ENCODE measurements at regions not wholly inside any gene's neighbourhood (a gene's known extent, or its start where the extent isn't known, plus 50 kb on each side); places are given as distances from the start of the nearest gene placed in this dataset.
"Not testable (repeated sequence)": the region's sequence is repeated elsewhere in the genome, so short reads cannot be mapped to it uniquely, and the experiment has no call there.

- Histone ChIP-seq H4K20me1 (ENCODE audit: insufficient read depth, low read length, poor library complexity, severe bottlenecking) (no peaks in the 10 kb centered on the region), H3K9ac (ENCODE audit: low read depth, low read length, poor library complexity, severe bottlenecking) (no peak overlapping the region), H3K4me3 (ENCODE audit: low read length, poor library complexity, severe bottlenecking) (no peak overlapping the region), H3K79me2 (ENCODE audit: insufficient read depth, low read length) (no peaks in the 10 kb centered on the region), H3K4me1 (ENCODE audit: insufficient read depth, low read length, poor library complexity, severe bottlenecking) (peaks cover 11% of the 10 kb centered on the region), H3K4me2 (ENCODE audit: low read depth, low read length, poor library complexity, severe bottlenecking) (peak overlapping the region; percentile 23), H3F3A (ENCODE audit: low read depth) (no peaks in the 10 kb centered on the region), H3K9me2 (replicated peaks; ENCODE audit: low read depth, low read length) (no peaks in the 10 kb centered on the region), H3K9me3 (ENCODE audit: insufficient read depth, low read depth, low read length) (peaks cover 7% of the 10 kb centered on the region; the same call in 1 of the 2 replicates), H2AFZ (ENCODE audit: low read length) (no peak overlapping the region), H3K36me3 (ENCODE audit: insufficient read depth, low read length) (no peaks in the 10 kb centered on the region), H3K27me3 (ENCODE audit: insufficient read depth, low read length, poor library complexity, severe bottlenecking) (no peaks in the 10 kb centered on the region)
- TF ChIP-seq CTCF (conservative IDR thresholded peaks at IDR 0.05; ENCODE audit: low read length) (no peak), EZH2phosphoT487 (IDR thresholded peaks at IDR 0.05; ENCODE audit: borderline replicate concordance) (no peak)
These were observed 117.8 kb upstream of the ENPP6 start for GRCh38 chr4:184335520-184335919.

GRCh38 chr4:184333446-184333845 is 115.8 kb upstream of the ENPP6 start:
- H4K20me1 ChIP-seq (ENCODE audit: insufficient read depth, low read length, poor library complexity, severe bottlenecking); H3K79me2 ChIP-seq (ENCODE audit: insufficient read depth, low read length); H3K9ac ChIP-seq (ENCODE audit: low read depth, low read length, poor library complexity, severe bottlenecking); H2AFZ ChIP-seq (ENCODE audit: low read length); H3K36me3 ChIP-seq (ENCODE audit: insufficient read depth, low read length); H3K27me3 ChIP-seq (ENCODE audit: insufficient read depth, low read length, poor library complexity, severe bottlenecking); H3K4me3 ChIP-seq (ENCODE audit: low read length, poor library complexity, severe bottlenecking); H3F3A ChIP-seq (ENCODE audit: low read depth); H3K4me2 ChIP-seq (ENCODE audit: low read depth, low read length, poor library complexity, severe bottlenecking); H3K9me3 ChIP-seq (ENCODE audit: insufficient read depth, low read depth, low read length); H3K9me2 ChIP-seq (replicated peaks; ENCODE audit: low read depth, low read length): not testable (repeated sequence)
- peaks cover 11% of the 10 kb centered on the region for H3K4me1 ChIP-seq (ENCODE audit: insufficient read depth, low read length, poor library complexity, severe bottlenecking)

GRCh38 chr4:184331268-184331995 is 113.8 kb upstream of the ENPP6 start:
- H2AFZ ChIP-seq (ENCODE audit: low read length): no peak overlapping the region
- no peak for TF ChIP-seq EZH2phosphoT487 (IDR thresholded peaks at IDR 0.05; ENCODE audit: borderline replicate concordance)
- no peak for TF ChIP-seq CTCF (conservative IDR thresholded peaks at IDR 0.05; ENCODE audit: low read length)
- H3K36me3 ChIP-seq (ENCODE audit: insufficient read depth, low read length): no peaks in the 10 kb centered on the region
- H3F3A ChIP-seq (ENCODE audit: low read depth): no peaks in the 10 kb centered on the region
- no peaks in the 10 kb centered on the region for H3K9me3 ChIP-seq (ENCODE audit: insufficient read depth, low read depth, low read length)
- H4K20me1 ChIP-seq (ENCODE audit: insufficient read depth, low read length, poor library complexity, severe bottlenecking): no peaks in the 10 kb centered on the region
- no peak overlapping the region for H3K9ac ChIP-seq (ENCODE audit: low read depth, low read length, poor library complexity, severe bottlenecking)
- no peak overlapping the region for H3K4me2 ChIP-seq (ENCODE audit: low read depth, low read length, poor library complexity, severe bottlenecking)
- H3K4me1 ChIP-seq (ENCODE audit: insufficient read depth, low read length, poor library complexity, severe bottlenecking): peaks cover 11% of the 10 kb centered on the region
- no peaks in the 10 kb centered on the region for H3K9me2 ChIP-seq (replicated peaks; ENCODE audit: low read depth, low read length)
- no peak overlapping the region for H3K4me3 ChIP-seq (ENCODE audit: low read length, poor library complexity, severe bottlenecking)
- H3K27me3 ChIP-seq (ENCODE audit: insufficient read depth, low read length, poor library complexity, severe bottlenecking): no peaks in the 10 kb centered on the region
- H3K79me2 ChIP-seq (ENCODE audit: insufficient read depth, low read length): no peaks in the 10 kb centered on the region

GRCh38 chr4:184330517-184331094 is 112.9 kb upstream of the ENPP6 start:
- not testable (repeated sequence) for H3K4me2 ChIP-seq (ENCODE audit: low read depth, low read length, poor library complexity, severe bottlenecking); H3K9ac ChIP-seq (ENCODE audit: low read depth, low read length, poor library complexity, severe bottlenecking)

More at GRCh38 chr4:184330517-184331094, 112.9 kb upstream of the ENPP6 start:
- not testable (repeated sequence) for H3F3A ChIP-seq (ENCODE audit: low read depth); H2AFZ ChIP-seq (ENCODE audit: low read length); H3K36me3 ChIP-seq (ENCODE audit: insufficient read depth, low read length); H3K9me2 ChIP-seq (replicated peaks; ENCODE audit: low read depth, low read length); H4K20me1 ChIP-seq (ENCODE audit: insufficient read depth, low read length, poor library complexity, severe bottlenecking); H3K4me1 ChIP-seq (ENCODE audit: insufficient read depth, low read length, poor library complexity, severe bottlenecking); H3K79me2 ChIP-seq (ENCODE audit: insufficient read depth, low read length); H3K9me3 ChIP-seq (ENCODE audit: insufficient read depth, low read depth, low read length); H3K4me3 ChIP-seq (ENCODE audit: low read length, poor library complexity, severe bottlenecking); H3K27me3 ChIP-seq (ENCODE audit: insufficient read depth, low read length, poor library complexity, severe bottlenecking)

All from Loucy (cell line).